H9 (cell line): ENCODE measurements at regions not wholly inside any gene's neighbourhood (a gene's known extent, or its start where the extent isn't known, plus 50 kb on each side); places are given as distances from the start of the nearest gene placed in this dataset.

ENCODE experiments used
- DNase-seq: peaks from one replicate; pipeline ENCODE4 v3.0.0-alpha.2; 2017
- H2AFZ ChIP-seq: one replicate; pipeline ENCODE4 v1.6.1; 2013; ENCODE audit warnings: mild to moderate bottlenecking, low read length, control low read depth, moderate library complexity
- H2AK5ac ChIP-seq: 2 replicates; pipeline ENCODE4 v1.6.1; 2013; ENCODE audit warnings: low read length, control low read depth, mixed read lengths; ENCODE audit not compliant: insufficient read length
- H2BK120ac ChIP-seq: one replicate; pipeline ENCODE4 v1.6.1; 2013; ENCODE audit warnings: low read depth, mild to moderate bottlenecking, low read length, control low read depth, inconsistent platforms; ENCODE audit not compliant: poor library complexity, severe bottlenecking
- H2BK12ac ChIP-seq: 2 replicates; pipeline ENCODE4 v1.6.1; 2013; ENCODE audit warnings: low read length, control low read depth, mixed read lengths, low read depth; ENCODE audit not compliant: insufficient read length
- H2BK15ac ChIP-seq: 2 replicates; pipeline ENCODE4 v1.6.1; 2013; ENCODE audit warnings: low read depth, low read length, control low read depth
- H2BK20ac ChIP-seq: one replicate; pipeline ENCODE4 v1.6.1; 2013; ENCODE audit warnings: low read depth, mild to moderate bottlenecking, low read length, control low read depth, inconsistent platforms; ENCODE audit not compliant: poor library complexity, severe bottlenecking
- H2BK5ac ChIP-seq: 2 replicates; pipeline ENCODE4 v1.6.1; 2013; ENCODE audit warnings: low read length, control low read depth, mixed read lengths; ENCODE audit not compliant: insufficient read length
- H3K14ac ChIP-seq: 2 replicates; pipeline ENCODE4 v1.6.1; 2013; ENCODE audit warnings: low read length, control low read depth; ENCODE audit not compliant: insufficient read depth
- H3K18ac ChIP-seq: 2 replicates; pipeline ENCODE4 v1.6.1; 2013; ENCODE audit warnings: low read depth, mild to moderate bottlenecking, mixed read lengths, low read length, control low read depth; ENCODE audit not compliant: insufficient read length
- H3K23ac ChIP-seq: 2 replicates; pipeline ENCODE4 v1.6.1; 2013; ENCODE audit warnings: low read length, control low read depth, mixed read lengths, low read depth; ENCODE audit not compliant: insufficient read length
- H3K23me2 ChIP-seq: 2 replicates; pipeline ENCODE4 v1.6.1; 2013; ENCODE audit warnings: low read depth, mild to moderate bottlenecking, mixed read lengths, low read length, control low read depth; ENCODE audit not compliant: insufficient read length, poor library complexity, severe bottlenecking
- H3K27ac ChIP-seq: 2 replicates; pipeline ENCODE4 v1.5.1; 2013; ENCODE audit warnings: low read length, control low read depth, mixed read lengths, low read depth; ENCODE audit not compliant: insufficient read length
- H3K27me3 ChIP-seq: 2 replicates; pipeline ENCODE4 v1.6.1; 2013; ENCODE audit warnings: low read length, control low read depth, inconsistent platforms; ENCODE audit not compliant: insufficient read depth
- H3K4ac ChIP-seq: 2 replicates; pipeline ENCODE4 v1.6.1; 2013; ENCODE audit warnings: low read depth, mild to moderate bottlenecking, control low read depth, inconsistent platforms, low read length, moderate library complexity
- H3K4me1 ChIP-seq: 2 replicates; pipeline ENCODE4 v1.6.1; 2013; ENCODE audit warnings: low read length, control low read depth, inconsistent platforms; ENCODE audit not compliant: insufficient read depth
- H3K4me2 ChIP-seq: 2 replicates; pipeline ENCODE4 v1.6.1; 2013; ENCODE audit warnings: low read length, control low read depth, mixed read lengths; ENCODE audit not compliant: insufficient read length, insufficient read depth
- H3K56ac ChIP-seq: 2 replicates; pipeline ENCODE4 v1.6.1; 2013; ENCODE audit warnings: low read depth, mild to moderate bottlenecking, mixed read lengths, low read length, control low read depth; ENCODE audit not compliant: insufficient read length
- H3K79me1 ChIP-seq: 2 replicates; pipeline ENCODE4 v1.6.1; 2013; ENCODE audit warnings: low read depth, mild to moderate bottlenecking, moderate library complexity, low read length, control low read depth, inconsistent platforms; ENCODE audit not compliant: insufficient read depth, poor library complexity, severe bottlenecking
- H3K79me2 ChIP-seq: 2 replicates; pipeline ENCODE4 v1.6.1; 2013; ENCODE audit warnings: low read length, control low read depth, inconsistent platforms; ENCODE audit not compliant: insufficient read depth
- H3K9ac ChIP-seq: 2 replicates; pipeline ENCODE4 v1.6.1; 2013; ENCODE audit warnings: low read length, control low read depth, mixed read lengths; ENCODE audit not compliant: insufficient read length; ENCODE audit errors: extremely low read depth
- H3K9me3 ChIP-seq: one replicate; pipeline ENCODE4 v1.6.1; 2013; ENCODE audit warnings: low read depth, low read length, inconsistent platforms; ENCODE audit not compliant: control insufficient read depth
- H3T11ph ChIP-seq: one replicate; pipeline ENCODE4 v1.6.1; 2013; ENCODE audit warnings: mild to moderate bottlenecking, low read length, control low read depth, inconsistent platforms
- H4K20me1 ChIP-seq: one replicate; pipeline ENCODE4 v1.6.1; 2013; ENCODE audit not compliant: control insufficient read depth, insufficient read length, insufficient read depth
- H4K5ac ChIP-seq: 2 replicates; pipeline ENCODE4 v1.6.1; 2013; ENCODE audit warnings: low read depth, mild to moderate bottlenecking, mixed read lengths, low read length, control low read depth; ENCODE audit not compliant: insufficient read length
- H4K8ac ChIP-seq: replicated peaks from 2 replicates; pipeline ENCODE4 v1.6.1; 2013; ENCODE audit warnings: low read length, control low read depth, mixed read lengths, low read depth; ENCODE audit not compliant: insufficient read length
- H4K91ac ChIP-seq: 2 replicates; pipeline ENCODE4 v1.6.1; 2013; ENCODE audit warnings: low read depth, mild to moderate bottlenecking, moderate library complexity, mixed read lengths, low read length, control low read depth; ENCODE audit not compliant: insufficient read length
- H3K27ac Mint-ChIP-seq, 3 experiments: 2 replicates in 2 of 3; 3 replicates in 1 of 3; pipeline ENCODE4 v1.8.0; 2020 to 2021; ENCODE audit warnings: mixed read lengths in 3 of 3, mild to moderate bottlenecking in 1 of 3, moderate library complexity in 1 of 3
- H3K27me3 Mint-ChIP-seq: 2 replicates; pipeline ENCODE4 v1.8.0; 2021; ENCODE audit warnings: low read depth, mild to moderate bottlenecking, moderate library complexity, mixed read lengths
- H3K36me3 Mint-ChIP-seq, 3 experiments: 2 replicates in 2 of 3; 3 replicates in 1 of 3; pipeline ENCODE4 v1.8.0; 2020 to 2021; ENCODE audit warnings: low read depth in 3 of 3, mixed read lengths in 3 of 3; ENCODE audit not compliant: insufficient read depth in 1 of 3
- H3K4me1 Mint-ChIP-seq, 2 experiments: 2 replicates each; pipeline ENCODE4 v1.8.0; 2020; ENCODE audit warnings: mixed read lengths in 2 of 2
- H3K4me3 Mint-ChIP-seq, 2 experiments: 2 replicates in 1 of 2; 3 replicates in 1 of 2; pipeline ENCODE4 v1.8.0; 2020 to 2021; ENCODE audit warnings: mild to moderate bottlenecking in 2 of 2, mixed read lengths in 2 of 2, moderate library complexity in 1 of 2
- H3K9me3 Mint-ChIP-seq, 2 experiments: 2 replicates in 1 of 2; 3 replicates in 1 of 2; pipeline ENCODE4 v1.8.0; 2020; ENCODE audit warnings: mild to moderate bottlenecking in 2 of 2, mixed read lengths in 2 of 2, moderate library complexity in 1 of 2
- CTCF ChIP-seq: fragments of 200-600 bp; sonication (generic); conservative IDR thresholded peaks from 3 replicates; pipeline ENCODE4 v1.8.0; 2021; ENCODE audit warnings: antibody characterized with exemption, mild to moderate bottlenecking
- WGBS: extraction: QIAGEN DNeasy Blood & Tissue Kit; methylation state at CpG from one replicate; pipeline ENCODE4 v1.1.7; 2013; ENCODE audit warnings: missing lambda C conversion rate, low lambda C conversion rate, mixed read lengths; ENCODE audit not compliant: insufficient read length; ENCODE audit errors: extremely low coverage; 5-methylcytosine and 5-hydroxymethylcytosine counted together

- H2BK20ac ChIP-seq, result no peak overlapping the region
Observed at GRCh38 chr9:90016272-90016671, 411.5 kb downstream of the GADD45G start.

More at GRCh38 chr9:90016272-90016671, 411.5 kb downstream of the GADD45G start:
- no peak overlapping the region for H4K8ac ChIP-seq
- no peak overlapping the region for H2BK120ac ChIP-seq
- no peaks in the 10 kb centered on the region for H3K9me3 ChIP-seq
- no peak overlapping the region for H4K91ac ChIP-seq
- H3K4me2 ChIP-seq, result no peak overlapping the region
- no peak overlapping the region for H2AFZ ChIP-seq
- no peak overlapping the region for H3K4ac ChIP-seq
- H3K79me2 ChIP-seq, result no peaks in the 10 kb centered on the region
- no peak overlapping the region for H2BK5ac ChIP-seq
- no peak for TF ChIP-seq CTCF
- no peak overlapping the region for H2BK12ac ChIP-seq
- no peaks in the 10 kb centered on the region for H3K23me2 ChIP-seq
- H4K5ac ChIP-seq, result no peak overlapping the region
- H3K27ac ChIP-seq, result no peak overlapping the region
- Mint-ChIP-seq H3K27me3 (peaks cover 4% of the 10 kb centered on the region), H3K27ac (no peak overlapping the region), H3K36me3 (no peaks in the 10 kb centered on the region), H3K9me3 (no peaks in the 10 kb centered on the region), H3K4me3 (no peak overlapping the region), H3K4me1 (no peaks in the 10 kb centered on the region)
- H3K23ac ChIP-seq, result no peak overlapping the region
- H3K18ac ChIP-seq, result no peak overlapping the region
- no CpG with 5 or more reads among the region's 1 CpG for WGBS
- no peak overlapping the region for H3K56ac ChIP-seq
- H3T11ph ChIP-seq, result no peak overlapping the region
- no peaks in the 10 kb centered on the region for H3K4me1 ChIP-seq
- no peak overlapping the region for H3K14ac ChIP-seq
- H2AK5ac ChIP-seq, result no peak overlapping the region
- H3K9ac ChIP-seq, result no peak overlapping the region
- H2BK15ac ChIP-seq, result no peak overlapping the region
- no peaks in the 10 kb centered on the region for H3K79me1 ChIP-seq
- DNase-seq, result no peak
- no peaks in the 10 kb centered on the region for H3K27me3 ChIP-seq
- H4K20me1 ChIP-seq, result no peaks in the 10 kb centered on the region
